HG03571 (cell line): ENCODE measurements at regions not wholly inside any gene's neighbourhood (a gene's known extent, or its start where the extent isn't known, plus 50 kb on each side); places are given as distances from the start of the nearest gene placed in this dataset.
"Not testable (repeated sequence)": the region's sequence is repeated elsewhere in the genome, so short reads cannot be mapped to it uniquely, and the experiment has no call there.

ENCODE experiments used
- ATAC-seq: cut with Tn5 transposase; IDR thresholded peaks from one replicate; pipeline ENCODE4 v1.9.1; 2021; ENCODE audit not compliant: unreplicated experiment

DNA sequence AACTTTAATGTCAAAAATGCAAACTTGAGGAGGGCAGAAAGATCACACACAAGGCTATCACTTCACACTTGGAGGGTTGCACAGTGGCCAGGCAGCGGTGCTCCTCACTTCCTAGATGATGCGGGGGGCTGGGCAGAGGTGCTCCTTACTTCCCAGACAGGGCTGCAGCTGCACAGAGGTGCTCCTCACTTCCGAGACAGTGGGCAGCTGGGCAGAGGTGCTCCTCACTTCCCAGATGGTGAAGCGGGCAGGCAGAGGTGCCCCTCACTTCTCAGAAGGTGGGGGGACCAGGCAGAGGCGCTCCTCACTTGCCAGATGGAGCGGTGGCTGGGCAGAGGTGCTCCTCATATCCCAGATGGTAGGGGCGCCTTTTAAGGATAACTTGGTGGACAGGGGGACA, 423.2 kb upstream of the RORB start:
- no peak for ATAC-seq

DNA sequence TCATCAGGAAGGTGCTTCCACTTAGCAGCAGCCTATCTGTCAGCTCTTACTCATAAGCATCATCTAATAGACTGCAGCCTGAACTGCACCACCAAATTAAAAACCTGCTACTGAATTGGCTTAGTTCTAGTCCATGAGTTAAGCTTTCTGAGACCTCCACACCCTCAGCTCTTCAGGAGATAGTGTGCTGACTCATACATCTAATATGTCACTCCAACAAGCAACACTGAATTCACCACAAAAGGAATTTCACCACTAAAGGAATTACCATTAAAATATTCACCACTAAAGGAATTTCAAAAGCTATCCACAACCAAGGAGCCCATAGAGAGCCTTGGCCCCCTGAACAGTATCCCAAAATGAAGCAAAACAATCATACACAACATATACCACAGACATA, 418.5 kb upstream of the RORB start:
- ATAC-seq = no peak

- not testable (repeated sequence) for ATAC-seq
Measured at GRCh38 chr9:74080652-74081051, 416.5 kb upstream of the RORB start.

GRCh38 chr9:74083681-74084433, 413.3 kb upstream of the RORB start:
- no peak for ATAC-seq

DNA sequence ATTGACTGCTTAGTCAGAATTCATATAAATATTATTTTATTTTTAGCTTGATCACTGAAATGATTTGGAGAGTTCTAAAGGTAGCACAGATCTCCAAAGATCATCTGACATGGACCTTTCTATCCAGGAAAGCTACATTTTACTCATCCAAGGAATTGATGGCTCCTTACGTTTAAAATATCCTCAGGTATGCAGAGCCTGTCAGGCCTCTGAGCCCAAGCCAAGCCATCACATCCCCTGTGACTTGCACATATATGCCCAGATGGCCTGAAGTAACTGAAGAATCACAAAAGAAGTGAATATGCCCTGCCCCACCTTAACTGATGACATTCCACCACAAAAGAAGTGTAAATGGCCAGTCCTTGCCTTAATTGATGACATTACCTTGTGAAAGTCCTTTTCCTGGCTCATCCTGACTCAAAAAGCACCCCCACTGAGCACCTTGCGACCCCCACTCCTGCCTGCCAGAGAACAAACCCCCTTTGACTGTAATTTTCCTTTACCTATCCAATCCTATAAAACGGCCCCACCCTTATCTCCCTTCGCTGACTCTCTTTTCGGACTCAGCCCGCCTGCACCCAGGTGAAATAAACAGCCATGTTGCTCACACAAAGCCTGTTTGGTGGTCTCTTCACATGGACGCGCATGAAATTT, 411.6 kb upstream of the RORB start:
- ATAC-seq = not testable (repeated sequence)

GRCh38 chr9:74090921-74091320, 406.2 kb upstream of the RORB start:
- not testable (repeated sequence) for ATAC-seq

DNA sequence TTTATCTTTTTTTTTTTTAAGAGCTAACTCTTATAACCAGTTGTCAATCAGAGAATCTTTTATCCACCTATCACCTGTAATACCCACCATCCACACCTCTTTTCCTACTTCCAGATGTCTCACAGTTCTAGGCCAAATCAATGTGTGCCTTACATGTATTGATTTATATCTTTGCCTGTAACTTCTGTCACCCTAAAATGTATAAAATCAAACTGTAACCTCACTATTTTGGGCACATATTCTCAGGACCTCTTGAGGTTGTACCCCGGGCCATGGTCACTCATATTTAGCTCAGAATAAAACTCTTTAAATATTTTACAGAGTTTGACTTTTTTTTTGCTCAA, 404.7 kb upstream of the RORB start:
- no peak for ATAC-seq

GRCh38 chr9:74094037-74094436, 403.1 kb upstream of the RORB start:
- not testable (repeated sequence) for ATAC-seq

GRCh38 chr9:74094766-74095165, 402.4 kb upstream of the RORB start:
- no peak for ATAC-seq

GRCh38 chr9:74095925-74096324, 401.2 kb upstream of the RORB start:
- ATAC-seq = no peak

DNA sequence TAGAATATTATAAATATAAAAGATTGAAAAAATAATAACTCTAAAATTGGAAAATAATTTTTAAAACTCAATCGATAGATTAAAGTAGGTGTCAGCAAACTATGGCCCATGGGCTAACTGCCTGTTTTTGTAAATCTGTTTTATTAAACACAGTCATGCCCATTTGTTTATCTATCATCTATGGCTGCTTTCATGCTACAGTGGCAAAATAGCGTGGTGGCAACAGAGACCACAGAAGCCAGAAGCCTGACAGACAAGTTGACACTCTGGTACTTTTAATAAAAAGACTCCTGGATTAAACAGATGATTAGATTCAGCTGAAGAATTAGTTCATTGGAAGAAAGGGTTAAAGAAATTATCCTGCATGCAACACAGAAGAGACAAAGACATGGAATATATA, 400.7 kb upstream of the RORB start:
- ATAC-seq = no peak

DNA sequence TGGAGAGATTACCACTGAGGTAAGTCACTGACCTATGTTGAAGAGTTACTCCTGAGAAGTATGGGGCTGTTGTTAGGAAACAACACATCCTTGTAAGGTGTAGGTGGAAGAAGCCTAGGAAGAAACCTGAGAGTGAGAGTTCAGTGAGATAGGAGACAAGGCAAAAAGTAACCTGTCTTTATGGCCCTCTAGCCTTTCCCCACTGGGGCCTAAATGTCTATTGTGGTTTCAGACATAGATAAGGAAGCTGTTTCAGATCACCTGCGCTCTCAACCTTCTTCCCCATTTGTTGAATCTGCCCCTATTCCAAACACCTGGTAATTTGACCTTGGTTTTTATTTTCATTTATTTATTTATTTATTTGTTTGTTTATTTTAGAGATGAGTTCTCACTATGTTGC, 397.1 kb upstream of the RORB start:
- no peak for ATAC-seq

DNA sequence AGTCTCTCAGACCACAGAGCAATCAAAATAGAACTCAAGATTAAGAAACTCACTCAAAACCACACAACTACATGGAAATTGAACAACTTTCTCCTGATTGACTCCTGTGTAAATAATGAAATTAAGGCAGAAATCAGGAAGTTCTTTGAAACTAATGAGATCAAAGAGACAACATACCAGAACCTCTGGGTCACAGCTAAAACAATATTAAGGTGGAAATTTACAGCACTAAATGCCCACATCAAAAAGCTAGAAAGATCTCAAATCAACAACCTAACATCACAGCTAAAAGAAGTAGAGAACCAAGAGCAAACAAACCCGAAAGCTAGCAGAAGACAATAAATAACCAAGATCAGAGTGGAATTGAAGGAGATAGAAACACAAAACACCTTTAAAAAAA, 395.0 kb upstream of the RORB start:
- not testable (repeated sequence) for ATAC-seq

DNA sequence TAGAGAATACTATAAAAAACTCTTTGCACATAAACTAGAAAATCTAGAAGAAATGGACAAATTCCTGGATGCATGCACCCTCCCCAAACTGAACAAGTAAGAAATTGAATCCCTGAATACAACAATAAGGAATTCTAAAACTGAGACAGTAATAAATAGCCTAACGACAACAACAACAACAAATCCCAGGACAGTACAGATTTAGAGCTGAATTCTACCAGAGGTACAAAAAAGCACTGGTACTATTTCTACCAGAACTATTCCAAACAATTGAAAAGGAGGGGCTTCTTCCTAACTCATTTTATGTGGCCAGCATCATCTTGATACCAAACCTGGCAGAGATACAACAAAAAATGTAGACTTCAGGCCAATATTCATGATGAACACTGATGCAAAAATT, 394.4 kb upstream of the RORB start:
- ATAC-seq = no peak

DNA sequence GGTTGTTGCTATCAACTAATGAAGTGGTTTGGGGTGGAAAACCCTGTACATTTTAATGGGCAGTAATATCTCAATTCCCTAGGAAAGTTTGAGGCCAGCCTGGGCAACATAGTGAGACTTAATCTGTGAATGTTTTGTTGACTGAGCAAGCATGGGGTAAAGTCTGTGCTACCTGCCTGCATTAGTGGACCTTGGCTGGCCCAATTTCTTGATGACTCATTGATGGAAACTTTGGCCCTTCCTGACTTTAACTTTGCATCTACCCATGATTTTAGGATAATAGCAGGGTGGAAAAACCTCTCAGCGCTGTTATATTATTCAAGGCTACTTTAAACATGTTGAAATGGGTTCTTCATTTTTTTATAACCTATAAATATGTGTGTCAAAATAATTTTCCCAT, 389.4 kb upstream of the RORB start:
- ATAC-seq = no peak

- ATAC-seq = no peak
Measured at GRCh38 chr9:74115976-74116375, 381.2 kb upstream of the RORB start.

DNA sequence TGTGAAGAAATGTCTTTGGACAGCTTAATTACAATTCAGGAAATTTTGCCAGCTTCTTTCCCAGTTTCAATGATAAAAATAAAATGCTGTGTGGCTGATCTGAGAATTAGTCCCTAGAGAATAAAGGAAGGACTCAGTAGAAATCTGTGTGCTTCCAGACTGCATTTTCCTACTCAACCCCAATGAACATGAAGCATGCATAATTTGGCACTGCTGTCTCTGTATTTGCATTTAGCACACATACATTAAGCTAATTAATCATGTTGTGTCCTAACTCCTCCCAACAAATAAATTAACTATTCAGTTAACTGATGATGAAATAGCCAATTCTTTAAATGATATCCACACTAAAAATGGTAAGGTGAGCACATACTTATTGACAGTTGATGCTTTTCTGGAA, 380.0 kb upstream of the RORB start:
- ATAC-seq = no peak

- no peak for ATAC-seq
Measured at GRCh38 chr9:74117731-74118130, 379.4 kb upstream of the RORB start.

GRCh38 chr9:74120061-74120460, 377.1 kb upstream of the RORB start:
- no peak for ATAC-seq

DNA sequence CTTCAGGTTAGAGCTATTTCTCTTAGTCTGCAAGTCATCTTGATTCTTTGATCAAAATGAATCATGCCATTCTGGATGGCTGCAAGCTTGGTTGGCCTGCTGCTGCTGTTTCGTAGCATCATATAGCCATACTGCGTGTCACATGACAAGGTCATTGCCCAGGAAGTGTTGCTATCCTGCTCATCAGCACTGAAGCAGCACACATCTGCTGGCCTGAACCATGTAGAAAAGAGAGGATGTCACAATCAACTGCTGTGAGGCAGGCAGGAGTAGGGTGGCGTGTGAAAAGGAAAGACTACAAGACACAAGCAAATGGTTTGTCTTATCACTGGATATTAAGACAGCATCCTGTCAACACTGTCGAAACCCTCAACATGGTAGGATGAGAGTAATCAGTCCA, 376.7 kb upstream of the RORB start:
- ATAC-seq = no peak

DNA sequence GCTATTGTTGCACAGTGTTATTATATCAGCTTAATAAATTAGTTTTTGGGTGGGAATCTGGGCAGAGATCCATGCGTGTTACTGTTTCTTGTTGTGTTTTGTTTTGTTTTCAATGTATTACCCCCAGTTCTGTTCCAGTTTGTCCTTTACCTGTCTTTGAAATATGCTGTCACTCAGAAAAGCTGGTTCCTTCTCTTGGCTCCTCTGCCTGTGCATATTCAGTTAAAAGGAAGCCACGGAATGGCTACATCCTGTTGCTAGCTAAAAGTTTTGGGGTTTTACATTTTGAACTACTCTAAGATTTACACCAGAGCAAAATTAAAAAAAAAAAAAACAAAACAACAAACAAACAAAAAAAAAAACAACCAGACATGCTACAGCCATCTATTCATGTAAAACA, 374.9 kb upstream of the RORB start:
- ATAC-seq = no peak

GRCh38 chr9:74122661-74123060, 374.5 kb upstream of the RORB start:
- ATAC-seq = no peak

GRCh38 chr9:74125941-74126340, 371.2 kb upstream of the RORB start:
- ATAC-seq = no peak
